GM12878 (cell line): ENCODE measurements at regions not wholly inside any gene's neighbourhood (a gene's known extent, or its start where the extent isn't known, plus 50 kb on each side); places are given as distances from the start of the nearest gene placed in this dataset.

Experiments
- CHD4 ChIP-seq: fragments of 200-600 bp; sonication (generic); IDR thresholded peaks from 2 replicates; pipeline ENCODE4 v1.6.1; 2016; ENCODE audit warnings: mild to moderate bottlenecking
- CTCF ChIP-seq, 3 experiments: IDR thresholded peaks in 2 of 3; conservative IDR thresholded peaks in 1 of 3; 2 replicates each; pipeline ENCODE4 v1.5.1; 2011; ENCODE audit warnings: low read depth in 3 of 3, low read length in 3 of 3, mild to moderate bottlenecking in 3 of 3, control low read depth in 2 of 3, moderate library complexity in 2 of 3, inconsistent platforms in 1 of 3, mixed read lengths in 1 of 3; ENCODE audit not compliant: control insufficient read depth in 2 of 3, insufficient read depth in 1 of 3; ENCODE audit errors: extremely low read depth in 1 of 3
- POLR2A ChIP-seq: IDR thresholded peaks from 2 replicates; pipeline ENCODE4 v1.6.1; 2011; ENCODE audit warnings: low read depth, mild to moderate bottlenecking, low read length
- TF ChIP-seq, protein P1 (sequence below): fragments of 150-350 bp; IDR thresholded peaks from 2 replicates; pipeline ENCODE4 v1.6.1; 2016; ENCODE audit warnings: low read depth, low read length

DNA sequence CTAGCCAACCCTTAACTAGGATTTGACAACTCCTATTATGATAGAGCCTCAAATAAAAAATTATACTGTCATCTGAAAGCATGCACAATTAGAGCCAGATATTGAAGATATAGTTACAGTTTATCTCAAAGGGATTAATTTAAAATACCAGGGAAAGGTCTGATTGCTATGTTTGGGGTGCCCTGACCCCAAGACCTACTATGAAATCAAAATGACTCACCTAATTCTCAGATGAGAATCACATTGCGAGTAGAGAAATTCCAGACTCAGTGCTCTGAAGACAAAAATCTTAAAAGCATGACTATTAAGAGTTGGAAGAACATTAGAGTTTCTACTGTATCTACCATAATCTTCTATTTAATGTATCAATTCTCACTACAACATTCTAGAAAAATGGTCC lies 297.1 kb downstream of the AHR start:
- TF ChIP-seq CHD4 (no peak), POLR2A (no peak), CTCF (IDR thresholded peaks at IDR 0.05 in 2 of 3, conservative IDR thresholded peaks at IDR 0.05 in 1 of 3; ENCODE audit: control insufficient read depth in 2 of 3, extremely low read depth in 1 of 3, insufficient read depth in 1 of 3, low read depth in 3 of 3, low read length in 3 of 3) (no peak)
- TF ChIP-seq, protein P1, sequence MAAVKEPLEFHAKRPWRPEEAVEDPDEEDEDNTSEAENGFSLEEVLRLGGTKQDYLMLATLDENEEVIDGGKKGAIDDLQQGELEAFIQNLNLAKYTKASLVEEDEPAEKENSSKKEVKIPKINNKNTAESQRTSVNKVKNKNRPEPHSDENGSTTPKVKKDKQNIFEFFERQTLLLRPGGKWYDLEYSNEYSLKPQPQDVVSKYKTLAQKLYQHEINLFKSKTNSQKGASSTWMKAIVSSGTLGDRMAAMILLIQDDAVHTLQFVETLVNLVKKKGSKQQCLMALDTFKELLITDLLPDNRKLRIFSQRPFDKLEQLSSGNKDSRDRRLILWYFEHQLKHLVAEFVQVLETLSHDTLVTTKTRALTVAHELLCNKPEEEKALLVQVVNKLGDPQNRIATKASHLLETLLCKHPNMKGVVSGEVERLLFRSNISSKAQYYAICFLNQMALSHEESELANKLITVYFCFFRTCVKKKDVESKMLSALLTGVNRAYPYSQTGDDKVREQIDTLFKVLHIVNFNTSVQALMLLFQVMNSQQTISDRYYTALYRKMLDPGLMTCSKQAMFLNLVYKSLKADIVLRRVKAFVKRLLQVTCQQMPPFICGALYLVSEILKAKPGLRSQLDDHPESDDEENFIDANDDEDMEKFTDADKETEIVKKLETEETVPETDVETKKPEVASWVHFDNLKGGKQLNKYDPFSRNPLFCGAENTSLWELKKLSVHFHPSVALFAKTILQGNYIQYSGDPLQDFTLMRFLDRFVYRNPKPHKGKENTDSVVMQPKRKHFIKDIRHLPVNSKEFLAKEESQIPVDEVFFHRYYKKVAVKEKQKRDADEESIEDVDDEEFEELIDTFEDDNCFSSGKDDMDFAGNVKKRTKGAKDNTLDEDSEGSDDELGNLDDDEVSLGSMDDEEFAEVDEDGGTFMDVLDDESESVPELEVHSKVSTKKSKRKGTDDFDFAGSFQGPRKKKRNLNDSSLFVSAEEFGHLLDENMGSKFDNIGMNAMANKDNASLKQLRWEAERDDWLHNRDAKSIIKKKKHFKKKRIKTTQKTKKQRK, result no peak
